LHCN-M2 (cell line): ENCODE measurements at regions not wholly inside any gene's neighbourhood (a gene's known extent, or its start where the extent isn't known, plus 50 kb on each side); places are given as distances from the start of the nearest gene placed in this dataset.
A peak's percentile ranks its signal among the peaks of the same experiment; 100 is the strongest.
"Not testable (repeated sequence)": the region's sequence is repeated elsewhere in the genome, so short reads cannot be mapped to it uniquely, and the experiment has no call there.

ENCODE experiments used
- DNase-seq: peaks from one replicate; pipeline ENCODE4 v3.0.0-alpha.2; 2012; ENCODE audit warnings: low read depth

DNA sequence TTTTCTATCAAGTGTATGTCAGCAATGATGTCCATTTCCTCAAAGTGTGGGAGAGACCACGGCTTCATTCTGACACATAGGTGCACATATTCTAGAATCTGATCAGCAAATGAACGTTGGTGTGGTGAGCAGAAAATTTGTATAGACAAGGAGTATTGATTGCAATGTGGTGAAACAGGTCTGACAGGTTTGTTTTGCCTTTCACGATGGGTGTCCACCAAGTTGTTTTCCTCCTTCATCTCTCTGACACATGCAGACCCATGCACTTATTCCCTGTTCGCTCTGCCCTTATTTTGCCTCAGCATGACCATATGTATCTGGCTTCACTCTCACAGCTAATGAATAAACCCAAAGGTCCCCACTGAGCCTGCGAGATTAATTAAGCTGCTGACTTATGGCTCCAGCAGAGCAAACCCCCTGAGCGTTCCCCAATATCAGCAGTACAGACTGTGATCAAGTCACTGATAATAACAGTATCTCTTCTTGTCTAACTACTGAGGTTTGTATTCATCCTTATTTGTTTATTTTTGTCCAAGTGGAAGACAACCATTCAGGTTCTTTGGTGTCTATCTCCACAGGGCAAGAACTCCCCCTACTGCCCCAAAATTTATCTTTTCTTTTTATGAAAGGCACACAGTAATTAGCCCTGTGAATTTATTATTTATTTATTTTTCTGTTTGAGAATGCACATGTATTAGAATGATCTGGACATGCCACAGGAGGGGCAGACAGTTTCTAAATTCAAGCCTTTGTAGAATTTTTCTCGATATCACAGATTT lies 178.3 kb upstream of the HSFY2 start:
- peak; percentile 9 for DNase-seq

DNA sequence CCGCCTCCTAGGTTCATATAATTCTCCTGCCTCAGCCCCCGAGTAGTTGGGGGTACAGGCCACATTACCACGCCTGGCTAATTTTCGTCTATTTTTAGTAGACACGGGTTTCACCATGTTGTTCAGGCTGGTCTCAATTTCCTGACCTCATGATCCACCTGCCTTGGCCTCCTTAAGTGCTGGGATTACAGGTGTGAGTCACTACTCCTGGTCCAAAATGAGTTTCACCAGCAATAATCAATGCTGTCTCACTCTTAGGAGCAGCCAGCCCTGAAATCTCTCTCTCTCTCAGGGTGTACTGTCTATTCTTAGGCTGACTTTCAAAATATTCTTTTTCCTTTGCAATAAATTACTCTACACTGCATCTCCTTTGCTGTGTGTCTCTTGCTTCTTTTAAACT lies 177.5 kb upstream of the HSFY2 start:
- no peak for DNase-seq

DNA sequence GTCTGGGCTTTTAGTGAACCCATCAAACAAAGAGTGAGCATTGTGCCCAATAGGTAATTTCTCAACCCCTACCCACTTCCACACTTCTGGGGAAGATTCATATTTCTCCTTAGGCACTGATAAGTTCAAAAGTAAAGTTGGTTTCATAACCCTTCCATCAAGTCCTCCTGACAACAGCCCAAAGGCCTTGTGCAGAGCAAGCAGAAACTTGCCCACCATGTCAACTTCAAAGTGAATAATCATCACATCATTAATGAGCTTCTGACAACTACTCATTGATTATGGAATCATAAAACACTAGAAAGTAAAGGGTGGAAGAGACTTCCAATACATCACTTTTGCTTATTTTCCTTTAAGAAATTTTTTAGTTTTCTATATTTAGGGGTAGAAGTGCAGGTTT lies 163.3 kb upstream of the HSFY2 start:
- no peak for DNase-seq

DNA sequence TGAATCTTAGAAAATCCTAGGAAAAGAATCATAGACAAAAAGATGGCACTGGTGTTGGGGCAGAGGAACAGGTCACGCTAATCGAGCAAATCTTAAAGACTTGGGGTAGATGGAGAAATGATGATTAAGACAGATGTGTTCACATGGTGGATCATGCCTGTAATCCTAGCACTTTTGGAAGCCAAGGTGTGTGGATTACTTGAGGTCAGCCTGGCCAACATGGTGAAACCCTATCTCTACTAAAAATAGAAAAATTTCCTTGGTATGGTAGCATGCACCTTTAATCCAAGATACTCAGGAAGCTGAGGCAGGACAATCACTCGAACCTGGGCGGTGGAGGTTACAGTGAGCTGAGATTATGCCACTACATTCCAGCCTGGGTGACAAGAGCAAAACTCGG lies 145.7 kb upstream of the HSFY2 start:
- DNase-seq: no peak

DNA sequence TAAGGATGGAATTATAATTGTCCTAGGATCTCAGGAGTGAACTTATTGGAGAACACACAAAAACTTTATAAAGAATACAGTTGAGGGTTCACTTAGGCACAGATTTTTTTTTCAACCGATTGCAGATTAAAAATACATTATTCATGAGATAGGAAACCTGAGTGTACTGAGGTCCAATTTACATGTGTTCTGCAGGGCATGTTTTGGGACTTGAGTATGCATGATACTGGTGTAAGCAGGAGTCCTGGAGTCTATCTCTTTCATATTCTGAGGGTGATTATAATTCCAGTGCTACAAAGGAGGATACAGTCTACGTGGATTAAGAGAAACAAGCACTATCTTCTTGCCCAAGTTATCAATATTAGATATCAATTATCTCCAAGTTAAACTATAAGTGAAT lies 139.3 kb upstream of the HSFY2 start:
- no peak for DNase-seq

DNA sequence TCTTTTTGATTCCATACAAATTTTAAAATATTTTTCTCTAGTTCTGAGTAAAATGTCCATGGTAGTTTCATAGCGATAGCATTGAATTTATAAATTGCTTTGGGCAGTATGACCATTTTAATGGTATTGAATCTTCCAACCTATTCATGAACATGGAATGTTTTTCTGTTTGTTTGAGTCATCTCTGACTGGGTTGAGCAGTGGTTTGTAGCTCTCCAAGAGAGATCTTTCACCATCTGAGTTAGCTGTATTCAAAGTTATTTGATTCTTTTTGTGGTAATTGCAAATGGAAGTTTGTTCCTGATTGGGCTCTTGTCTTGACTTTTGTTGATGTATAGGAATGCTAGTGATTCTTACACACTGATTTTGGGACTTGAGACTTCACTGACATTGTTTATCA lies 136.3 kb upstream of the HSFY2 start:
- DNase-seq: peak; percentile 63

DNA sequence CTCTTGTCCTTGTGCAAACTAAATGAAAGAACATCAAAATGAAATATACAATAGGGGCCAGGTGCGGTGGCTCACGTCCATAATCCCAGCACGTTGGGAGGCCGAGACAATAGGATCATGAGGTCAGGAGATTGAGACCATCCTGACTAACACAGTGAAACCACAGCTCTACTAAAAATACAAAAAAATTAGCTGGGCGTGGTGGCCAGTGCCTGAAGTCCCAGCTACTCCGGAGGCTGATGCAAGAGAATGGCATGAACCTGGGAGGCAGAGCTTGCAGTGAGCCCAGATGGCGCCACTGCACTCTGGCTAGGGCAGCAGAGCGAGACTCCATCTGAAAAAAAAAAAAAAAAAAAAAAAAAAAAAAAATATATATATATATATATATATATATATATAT lies 132.7 kb upstream of the HSFY2 start:
- DNase-seq: peak; percentile 76

DNA sequence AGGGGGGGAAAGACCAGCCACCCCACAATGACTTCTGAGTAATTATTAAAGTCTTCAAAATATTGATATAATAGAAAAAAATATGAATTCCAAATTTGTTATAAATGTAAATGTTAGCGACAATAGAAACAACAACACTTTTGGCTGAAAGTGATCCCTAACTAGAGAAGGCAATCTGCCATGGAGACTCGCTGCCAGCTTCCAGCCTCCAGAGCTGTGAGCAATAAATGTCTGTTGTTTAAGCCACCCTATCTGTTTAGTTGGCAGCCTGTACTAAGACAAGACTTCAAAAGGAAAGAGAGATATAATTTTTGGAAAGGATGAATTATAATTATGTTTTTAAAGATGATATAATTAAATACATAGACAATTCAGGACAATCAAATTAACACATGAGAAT lies 130.8 kb upstream of the HSFY2 start:
- DNase-seq: no peak

DNA sequence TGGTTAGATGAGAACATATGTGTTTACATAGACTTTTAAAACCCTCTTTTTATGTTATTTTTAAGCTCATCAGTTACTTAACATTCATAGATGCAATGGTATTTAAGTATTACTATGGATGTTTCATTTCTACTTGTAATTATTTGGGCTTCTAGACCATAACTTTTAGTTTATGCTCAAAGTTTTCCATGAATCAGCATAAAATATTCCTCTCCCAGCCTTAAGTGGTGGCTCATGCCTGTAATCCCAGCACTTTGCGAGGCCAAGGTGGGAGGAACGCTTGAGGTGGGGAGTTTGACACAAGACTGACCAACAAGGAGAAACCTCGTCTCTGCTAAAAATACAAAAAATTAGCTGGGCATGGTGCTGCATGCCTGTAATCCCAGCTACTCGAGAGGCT lies 118.5 kb upstream of the HSFY2 start:
- DNase-seq: no peak

DNA sequence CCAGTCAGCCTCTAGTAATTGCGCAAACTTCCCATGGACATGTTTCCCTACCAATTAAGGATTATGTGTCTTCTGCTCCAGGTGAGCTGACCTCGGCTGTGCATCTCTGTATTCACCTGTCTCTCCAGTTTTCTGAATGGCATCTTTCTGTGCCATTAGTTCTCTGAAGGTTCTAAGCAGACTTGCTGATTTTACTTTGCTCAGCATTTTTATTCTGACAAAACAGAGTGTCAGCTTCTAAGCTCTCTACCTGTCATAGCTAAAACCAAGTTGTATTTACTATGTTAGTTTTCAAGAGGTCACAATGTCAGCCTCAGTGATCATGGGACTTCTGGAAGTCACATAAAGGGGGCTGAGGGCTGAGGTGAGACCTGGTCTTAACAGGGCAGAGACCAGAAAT lies 116.0 kb upstream of the HSFY2 start:
- DNase-seq: no peak

DNA sequence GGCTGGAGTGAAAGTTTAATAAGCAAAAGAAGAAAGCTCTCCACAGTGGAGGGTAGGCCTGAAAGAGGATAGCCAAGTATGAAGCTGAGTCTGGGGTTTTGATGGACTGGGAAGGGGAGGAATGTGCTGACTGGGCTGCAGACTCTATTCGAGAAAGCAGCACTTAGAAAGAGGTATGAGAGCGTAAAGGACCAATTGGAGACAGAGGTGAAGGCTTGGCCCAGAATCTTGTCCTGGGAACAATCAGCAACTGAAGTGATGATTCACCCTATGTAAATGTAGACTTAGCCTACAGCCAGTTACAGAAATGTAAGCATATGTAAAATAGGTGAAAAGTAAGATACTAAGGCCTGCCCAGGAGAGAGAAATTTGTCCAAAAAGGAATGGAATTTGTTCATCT lies 111.2 kb upstream of the HSFY2 start:
- DNase-seq: no peak

DNA sequence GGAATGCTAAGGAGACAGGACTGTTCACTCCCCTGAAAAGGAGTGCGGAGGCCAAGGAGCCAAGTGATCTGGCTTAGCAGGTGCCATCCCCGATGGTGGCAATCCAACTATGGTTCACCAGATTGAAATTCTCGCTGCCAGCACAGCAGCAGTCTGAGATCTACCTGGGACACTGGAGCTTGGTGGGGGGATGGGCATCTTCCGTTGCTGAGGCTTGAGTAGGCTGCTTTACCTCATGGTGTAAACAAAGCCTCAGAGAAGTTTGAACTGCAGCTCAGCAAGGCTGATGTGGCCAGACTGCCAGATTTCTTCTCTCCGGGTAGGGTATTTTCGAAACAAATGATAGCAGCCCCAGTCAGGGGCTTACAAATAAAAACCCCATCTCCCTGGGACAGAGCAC lies 95.6 kb upstream of the HSFY2 start:
- DNase-seq: not testable (repeated sequence)

DNA sequence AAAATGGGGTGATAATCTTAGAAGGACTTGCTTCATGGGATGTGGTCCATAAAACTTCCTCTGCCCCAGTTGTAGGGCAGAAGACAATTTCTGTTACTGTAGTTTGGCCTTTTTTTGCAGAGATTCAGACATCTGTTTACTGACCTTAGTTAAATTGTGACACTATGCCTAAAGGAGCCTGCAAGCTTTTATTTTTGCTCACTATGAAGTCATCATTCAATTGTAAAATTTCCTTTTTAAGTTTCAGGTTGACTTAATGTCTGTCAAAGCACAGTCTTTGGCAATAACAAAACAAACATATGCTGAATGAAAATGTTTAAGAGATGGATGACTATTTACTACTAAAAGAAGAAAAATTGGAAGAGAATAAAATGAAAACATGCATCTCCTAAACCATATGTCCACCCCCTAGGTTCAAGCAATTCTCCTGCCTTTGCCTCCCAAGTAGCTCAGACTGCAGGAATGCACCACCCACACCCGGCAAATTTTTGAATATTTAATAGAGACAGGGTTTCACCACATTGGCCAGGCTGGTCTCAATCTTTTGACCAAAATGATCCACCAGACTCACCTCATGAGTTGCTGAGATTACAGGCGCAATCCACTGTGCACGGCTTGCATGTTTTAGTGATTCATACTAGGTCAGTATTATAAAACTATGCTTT lies 93.5 kb upstream of the HSFY2 start:
- not testable (repeated sequence) for DNase-seq

DNA sequence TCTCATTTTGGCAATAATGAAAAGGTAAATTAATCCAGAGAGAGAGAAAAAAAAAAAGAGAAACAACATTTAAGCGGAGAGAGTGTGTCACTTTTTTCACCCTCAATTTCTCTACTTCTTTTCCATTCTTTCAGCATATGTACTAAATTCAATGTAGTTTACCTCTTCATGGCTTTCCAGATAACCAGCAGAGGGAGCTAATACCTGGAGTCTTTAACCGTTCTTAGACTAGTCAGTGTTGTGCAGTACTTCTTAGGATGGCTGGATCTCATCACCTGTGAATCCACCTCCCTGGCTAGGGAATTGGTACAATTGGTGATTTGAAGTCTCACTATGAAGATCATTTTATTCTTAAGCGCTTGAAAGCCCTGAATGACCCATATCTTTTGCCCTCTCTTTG lies 87.3 kb upstream of the HSFY2 start:
- DNase-seq: not testable (repeated sequence)

DNA sequence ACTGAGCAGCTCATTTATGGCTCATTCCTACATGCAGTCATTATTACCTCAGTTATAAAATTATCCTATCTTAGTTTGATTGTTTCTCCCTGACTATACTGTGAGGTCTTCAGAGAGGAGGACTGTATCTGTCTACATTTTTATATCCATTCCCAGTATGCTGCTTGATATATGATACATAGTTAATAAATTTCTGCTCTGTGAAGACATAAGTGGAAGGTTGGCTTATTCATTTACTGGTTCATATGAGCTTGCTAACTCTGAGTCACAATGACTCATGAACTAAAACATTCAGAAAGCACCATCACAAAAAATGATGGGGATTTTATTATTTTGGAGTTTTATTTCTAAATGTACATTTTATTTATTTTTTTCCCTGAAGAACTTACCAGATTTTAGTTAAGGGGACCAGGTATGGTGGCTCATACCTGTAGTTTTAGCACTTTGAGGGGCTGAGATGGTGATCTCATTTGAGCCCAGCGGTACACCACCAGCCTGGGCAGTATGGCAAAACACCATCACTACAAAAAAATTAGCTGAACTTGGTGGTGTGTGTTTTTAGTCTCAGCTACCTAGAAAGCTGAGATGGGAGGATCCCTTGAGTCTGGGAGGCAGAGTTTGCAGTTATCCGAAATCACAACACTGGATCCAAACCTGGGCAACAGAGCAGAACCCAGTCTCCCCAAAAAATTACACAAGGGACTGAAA lies 85.1 kb upstream of the HSFY2 start:
- not testable (repeated sequence) for DNase-seq

DNA sequence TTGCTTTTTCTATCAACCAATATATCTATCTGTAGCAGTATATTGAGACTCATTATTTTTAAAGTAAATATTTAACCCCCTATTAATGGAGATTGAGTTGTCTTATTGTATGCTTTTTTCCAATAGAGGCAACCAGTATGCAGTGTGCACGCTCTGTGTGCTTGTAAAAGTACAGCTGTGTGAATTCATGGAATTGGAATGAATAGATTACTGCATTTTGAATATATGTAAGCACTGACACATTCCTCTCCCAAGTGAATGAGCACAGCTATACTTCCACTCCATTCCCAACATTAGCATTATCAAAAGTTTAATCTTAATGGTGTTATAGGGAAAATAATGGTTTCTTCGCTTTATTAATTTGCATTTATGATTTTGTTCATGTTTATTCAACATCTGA lies 81.6 kb upstream of the HSFY2 start:
- not testable (repeated sequence) for DNase-seq

DNA sequence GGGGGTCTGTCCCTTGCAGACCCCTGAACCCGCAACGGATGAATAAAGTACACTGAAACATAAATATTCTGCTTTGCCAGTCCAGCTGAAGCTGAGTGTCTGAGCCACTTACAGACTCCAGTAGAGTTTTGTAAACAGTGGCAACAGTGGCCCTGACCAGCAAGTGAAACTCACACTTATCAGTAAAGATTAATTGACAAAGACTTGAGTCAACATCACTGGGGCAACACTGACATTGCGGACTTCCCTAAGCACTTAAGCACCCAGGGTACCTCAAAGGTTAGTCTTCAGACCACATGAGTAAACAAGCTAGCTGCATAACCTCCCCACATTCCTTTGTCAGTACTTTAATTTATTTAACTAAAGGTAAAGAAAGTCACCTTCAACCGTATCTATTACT lies 79.8 kb upstream of the HSFY2 start:
- DNase-seq: not testable (repeated sequence)

DNA sequence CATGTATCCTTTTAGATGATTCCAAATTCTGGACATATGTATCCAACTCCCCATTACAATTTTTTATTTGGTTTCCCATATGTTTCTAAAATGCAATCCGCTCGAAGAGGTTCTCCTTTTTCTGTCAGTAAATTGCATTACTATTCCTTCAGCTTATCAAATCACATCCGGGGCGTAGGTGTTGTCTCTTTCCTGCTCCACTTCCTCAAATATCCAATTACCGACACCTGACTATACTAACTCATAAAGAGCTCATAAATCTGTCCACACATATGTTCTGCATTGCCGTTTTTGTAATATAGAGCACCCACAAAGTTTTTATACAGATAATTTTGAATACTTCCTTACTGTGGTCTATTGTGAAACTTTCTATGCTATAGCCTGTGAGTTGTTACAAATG lies 63.1 kb upstream of the HSFY2 start:
- DNase-seq: not testable (repeated sequence)
